HuH-7 (cell line): ENCODE measurements at regions not wholly inside any gene's neighbourhood (a gene's known extent, or its start where the extent isn't known, plus 50 kb on each side); places are given as distances from the start of the nearest gene placed in this dataset.
"Not testable (repeated sequence)": the region's sequence is repeated elsewhere in the genome, so short reads cannot be mapped to it uniquely, and the experiment has no call there.

Source experiments
- DNase-seq: peaks from one replicate; pipeline ENCODE4 v3.0.0; 2011; ENCODE audit warnings: low spot score

- DNase-seq = no peak
These were observed 694.1 kb downstream of the TOX3 start for GRCh38 chr16:51852892-51853291.

- no peak for DNase-seq
These were observed 695.8 kb downstream of the TOX3 start for GRCh38 chr16:51851111-51851510.

- no peak for DNase-seq
These were observed 697.2 kb downstream of the TOX3 start for GRCh38 chr16:51849715-51850114.

GRCh38 chr16:51845586-51846305, 694.7 kb upstream of the SALL1 start:
- DNase-seq = no peak

- no peak for DNase-seq
These were observed 688.8 kb upstream of the SALL1 start for GRCh38 chr16:51839727-51840462.

- DNase-seq = no peak
These were observed 683.7 kb upstream of the SALL1 start for GRCh38 chr16:51834794-51835193.

GRCh38 chr16:51834133-51834532, 683.1 kb upstream of the SALL1 start:
- no peak for DNase-seq

- no peak for DNase-seq
These were observed 680.7 kb upstream of the SALL1 start for GRCh38 chr16:51831595-51832367.

GRCh38 chr16:51831034-51831433, 680.0 kb upstream of the SALL1 start:
- DNase-seq = not testable (repeated sequence)

GRCh38 chr16:51825779-51826178, 674.7 kb upstream of the SALL1 start:
- no peak for DNase-seq

GRCh38 chr16:51822471-51822870, 671.4 kb upstream of the SALL1 start:
- no peak for DNase-seq

- no peak for DNase-seq
These were observed 670.5 kb upstream of the SALL1 start for GRCh38 chr16:51821527-51821926.

- DNase-seq = no peak
These were observed 669.1 kb upstream of the SALL1 start for GRCh38 chr16:51820176-51820575.

- DNase-seq = no peak
These were observed 667.4 kb upstream of the SALL1 start for GRCh38 chr16:51818342-51818944.

- DNase-seq = no peak
These were observed 665.9 kb upstream of the SALL1 start for GRCh38 chr16:51816929-51817328.

- no peak for DNase-seq
These were observed 664.5 kb upstream of the SALL1 start for GRCh38 chr16:51815523-51815922.

GRCh38 chr16:51814617-51815016, 663.5 kb upstream of the SALL1 start:
- DNase-seq = no peak

GRCh38 chr16:51813609-51814008, 662.5 kb upstream of the SALL1 start:
- DNase-seq = no peak

- DNase-seq = no peak
These were observed 661.9 kb upstream of the SALL1 start for GRCh38 chr16:51812945-51813344.

- DNase-seq = no peak
These were observed 656.5 kb upstream of the SALL1 start for GRCh38 chr16:51807551-51807950.

- DNase-seq = no peak
These were observed 650.6 kb upstream of the SALL1 start for GRCh38 chr16:51801635-51802034.

GRCh38 chr16:51797669-51798259, 646.7 kb upstream of the SALL1 start:
- no peak for DNase-seq
